ENCODE measurements at regions not wholly inside any gene's neighbourhood (a gene's known extent, or its start where the extent isn't known, plus 50 kb on each side); places are given as distances from the start of the nearest gene placed in this dataset.

GRCh38 chr16:52296076-52296475 is 250.9 kb downstream of the TOX3 start:
- Mint-ChIP-seq H3K27me3 (ENCODE audit: low read depth in 3 of 3) (no peaks in the 10 kb centered on the region), H3K36me3 (no peaks in the 10 kb centered on the region), H3K9me3 (peaks cover 2 to 25% (median 5%) of the 10 kb centered on the region in 6 donors), H3K4me1 (no peaks in the 10 kb centered on the region), H3K27ac (no peak overlapping the region), H3K4me3 (no peak overlapping the region)
- no peak for DNase-seq

GRCh38 chr16:52294660-52295059 is 252.3 kb downstream of the TOX3 start:
- Mint-ChIP-seq H3K27me3 (ENCODE audit: low read depth in 3 of 3) (no peaks in the 10 kb centered on the region), H3K9me3 (peaks cover under 1 to 24% (median 3%) of the 10 kb centered on the region in 6 donors), H3K36me3 (no peaks in the 10 kb centered on the region), H3K27ac (no peak overlapping the region), H3K4me3 (no peak overlapping the region), H3K4me1 (no peaks in the 10 kb centered on the region)
- no peak for DNase-seq

GRCh38 chr16:52293204-52293603 is 253.7 kb downstream of the TOX3 start:
- DNase-seq, result no peak
- Mint-ChIP-seq H3K4me1 (no peaks in the 10 kb centered on the region), H3K36me3 (no peaks in the 10 kb centered on the region), H3K27ac (no peak overlapping the region), H3K4me3 (no peak overlapping the region), H3K27me3 (ENCODE audit: low read depth in 3 of 3) (no peaks in the 10 kb centered on the region), H3K9me3 (peaks cover 3 to 26% (median 5%) of the 10 kb centered on the region in 6 donors)

- no peaks in the 10 kb centered on the region for H3K4me1 Mint-ChIP-seq
- no peak for DNase-seq
- H3K27ac Mint-ChIP-seq, result no peak overlapping the region
- H3K27me3 Mint-ChIP-seq (ENCODE audit: low read depth in 3 of 3), result peaks cover 0 to 2% (median 0%) of the 10 kb centered on the region in 3 donors
- H3K36me3 Mint-ChIP-seq, result peaks cover 0 to 3% (median 0%) of the 10 kb centered on the region in 3 donors
- H3K4me3 Mint-ChIP-seq, result no peak overlapping the region
- peaks cover 0 to 19% (median 5%) of the 10 kb centered on the region in 6 donors for H3K9me3 Mint-ChIP-seq
Observed at GRCh38 chr16:52283584-52284375, 263.2 kb downstream of the TOX3 start.

GRCh38 chr16:52283018-52283417 is 263.9 kb downstream of the TOX3 start:
- H3K4me1 Mint-ChIP-seq, result no peaks in the 10 kb centered on the region
- H3K4me3 Mint-ChIP-seq, result no peak overlapping the region
- no peak overlapping the region for H3K27ac Mint-ChIP-seq
- H3K27me3 Mint-ChIP-seq (ENCODE audit: low read depth in 3 of 3), result peaks cover 0 to 2% (median 0%) of the 10 kb centered on the region in 3 donors
- peaks cover 0 to 19% (median 5%) of the 10 kb centered on the region in 6 donors for H3K9me3 Mint-ChIP-seq
- peaks cover 0 to 3% (median 0%) of the 10 kb centered on the region in 3 donors for H3K36me3 Mint-ChIP-seq
- DNase-seq, result no peak

- H3K4me3 Mint-ChIP-seq, result no peak overlapping the region
- no peak for DNase-seq
- H3K4me1 Mint-ChIP-seq, result no peaks in the 10 kb centered on the region
- no peak overlapping the region for H3K27ac Mint-ChIP-seq
- H3K9me3 Mint-ChIP-seq, result peaks cover 0 to 16% (median 1%) of the 10 kb centered on the region in 6 donors
- peaks cover 0 to 2% (median 0%) of the 10 kb centered on the region in 3 donors for H3K27me3 Mint-ChIP-seq (ENCODE audit: low read depth in 3 of 3)
- H3K36me3 Mint-ChIP-seq, result no peaks in the 10 kb centered on the region
Observed at GRCh38 chr16:52280086-52280485, 266.9 kb downstream of the TOX3 start.

GRCh38 chr16:52271088-52271750 is 275.7 kb downstream of the TOX3 start:
- Mint-ChIP-seq H3K4me1 (no peaks in the 10 kb centered on the region), H3K27ac (no peak overlapping the region), H3K36me3 (no peaks in the 10 kb centered on the region), H3K4me3 (no peak overlapping the region), H3K9me3 (peaks cover 0 to 11% (median 3%) of the 10 kb centered on the region in 6 donors), H3K27me3 (ENCODE audit: low read depth in 3 of 3) (peaks cover 0 to 2% (median 0%) of the 10 kb centered on the region in 3 donors)
- no peak for DNase-seq

GRCh38 chr16:52265446-52265861 is 281.5 kb downstream of the TOX3 start:
- H3K4me1 Mint-ChIP-seq, result no peaks in the 10 kb centered on the region
- no peaks in the 10 kb centered on the region for H3K27me3 Mint-ChIP-seq (ENCODE audit: low read depth in 3 of 3)
- H3K36me3 Mint-ChIP-seq, result no peaks in the 10 kb centered on the region
- H3K9me3 Mint-ChIP-seq, result peaks cover 0 to 18% (median under 1%) of the 10 kb centered on the region in 6 donors
- H3K4me3 Mint-ChIP-seq, result no peak overlapping the region
- DNase-seq, result no peak
- no peak overlapping the region for H3K27ac Mint-ChIP-seq

GRCh38 chr16:52257534-52257933 is 289.4 kb downstream of the TOX3 start:
- DNase-seq, result no peak
- H3K27me3 Mint-ChIP-seq (ENCODE audit: low read depth in 3 of 3), result no peaks in the 10 kb centered on the region
- H3K4me1 Mint-ChIP-seq, result no peaks in the 10 kb centered on the region
- peaks cover 0 to 36% (median 5%) of the 10 kb centered on the region in 6 donors for H3K9me3 Mint-ChIP-seq
- no peak overlapping the region for H3K27ac Mint-ChIP-seq
- no peaks in the 10 kb centered on the region for H3K36me3 Mint-ChIP-seq
- no peak overlapping the region for H3K4me3 Mint-ChIP-seq

GRCh38 chr16:52256310-52257078 is 290.4 kb downstream of the TOX3 start:
- H3K9me3 Mint-ChIP-seq, result peaks cover 0 to 29% (median 4%) of the 10 kb centered on the region in 6 donors
- H3K27me3 Mint-ChIP-seq (ENCODE audit: low read depth in 3 of 3), result no peaks in the 10 kb centered on the region

GRCh38 chr16:52254746-52255145 is 292.2 kb downstream of the TOX3 start:
- no peak overlapping the region for H3K27ac Mint-ChIP-seq
- H3K36me3 Mint-ChIP-seq, result no peaks in the 10 kb centered on the region
- H3K27me3 Mint-ChIP-seq (ENCODE audit: low read depth in 3 of 3), result no peaks in the 10 kb centered on the region
- DNase-seq, result no peak
- H3K4me1 Mint-ChIP-seq, result no peaks in the 10 kb centered on the region
- H3K9me3 Mint-ChIP-seq, result peaks cover 0 to 19% (median 4%) of the 10 kb centered on the region in 6 donors
- H3K4me3 Mint-ChIP-seq, result no peak overlapping the region

More at GRCh38 chr16:52256310-52257078, 290.4 kb downstream of the TOX3 start:
- no peak overlapping the region for H3K4me3 Mint-ChIP-seq
- H3K4me1 Mint-ChIP-seq, result no peaks in the 10 kb centered on the region
- DNase-seq, result no peak
- no peak overlapping the region for H3K27ac Mint-ChIP-seq
- H3K36me3 Mint-ChIP-seq, result no peaks in the 10 kb centered on the region

- no peak for DNase-seq
- H3K9me3 Mint-ChIP-seq, result peaks cover 0 to 16% (median 5%) of the 10 kb centered on the region in 6 donors
- H3K36me3 Mint-ChIP-seq, result no peaks in the 10 kb centered on the region
Observed at GRCh38 chr16:52252680-52253079, 294.3 kb downstream of the TOX3 start.

GRCh38 chr16:52251495-52251894 is 295.4 kb downstream of the TOX3 start:
- no peak for DNase-seq
- no peak overlapping the region for H3K4me3 Mint-ChIP-seq

More at GRCh38 chr16:52252680-52253079, 294.3 kb downstream of the TOX3 start:
- peaks cover 0 to 2% (median 0%) of the 10 kb centered on the region in 3 donors for H3K27me3 Mint-ChIP-seq (ENCODE audit: low read depth in 3 of 3)
- H3K4me1 Mint-ChIP-seq, result no peaks in the 10 kb centered on the region
- no peak overlapping the region for H3K4me3 Mint-ChIP-seq
- no peak overlapping the region for H3K27ac Mint-ChIP-seq

More at GRCh38 chr16:52251495-52251894, 295.4 kb downstream of the TOX3 start:
- H3K27me3 Mint-ChIP-seq (ENCODE audit: low read depth in 3 of 3), result peaks cover 0 to 2% (median 0%) of the 10 kb centered on the region in 3 donors
- H3K9me3 Mint-ChIP-seq, result peaks cover 0 to 25% (median 9%) of the 10 kb centered on the region in 6 donors
- no peaks in the 10 kb centered on the region for H3K4me1 Mint-ChIP-seq
- no peak overlapping the region for H3K27ac Mint-ChIP-seq
- no peaks in the 10 kb centered on the region for H3K36me3 Mint-ChIP-seq

Data from immature natural killer cell (primary cell).